Motor neuron (in vitro differentiated cells): ENCODE measurements at regions not wholly inside any gene's neighbourhood (a gene's known extent, or its start where the extent isn't known, plus 50 kb on each side); places are given as distances from the start of the nearest gene placed in this dataset.
A peak's percentile ranks its signal among the peaks of the same experiment; 100 is the strongest.
"Not testable (repeated sequence)": the region's sequence is repeated elsewhere in the genome, so short reads cannot be mapped to it uniquely, and the experiment has no call there.

Experiments used
- ATAC-seq, 8 experiments: fragments of 200-7000 bp; cut with Tn5 transposase; replicated peaks in 6 of 8; 2 replicates each; pipeline ENCODE4 v1.8.0; 2021; ENCODE audit warnings: mild to moderate bottlenecking in 8 of 8, moderate library complexity in 8 of 8
- H3K27ac ChIP-seq, 2 donors: fragments of 250-450 bp; sonication (Bioruptor Pico); 2 replicates each; pipeline ENCODE4 v1.9.0; 2021; ENCODE audit warnings: antibody characterized with exemption in 2 of 2, mild to moderate bottlenecking in 2 of 2, moderate library complexity in 1 of 2
- H3K4me1 ChIP-seq, 2 donors: fragments of 250-450 bp; sonication (Bioruptor Pico); replicated peaks in 1 of 2; 2 replicates each; pipeline ENCODE4 v1.6.1; 2021; ENCODE audit warnings: antibody characterized with exemption in 2 of 2, mild to moderate bottlenecking in 2 of 2, moderate library complexity in 1 of 2
- H3K4me3 ChIP-seq, 5 donors: fragments of 250-450 bp; sonication (Bioruptor Pico); 2 replicates each; pipeline ENCODE4 v1.9.0; 2021; ENCODE audit warnings: antibody characterized with exemption in 5 of 5, mild to moderate bottlenecking in 5 of 5, moderate library complexity in 4 of 5
- WGBS, 10 experiments: fragments of 450-650 bp; shearing (Covaris generic); methylation state at CpG; one replicate each; pipeline ENCODE4 v1.0.0; 2022; 5-methylcytosine and 5-hydroxymethylcytosine counted together
- in situ Hi-C, 9 experiments: fragments of 400-800 bp; cut with MboI; loops; one replicate each; pipeline ENCODE4 v1.15.0; 2021; ENCODE audit warnings: low sequenced_read_pairs in 9 of 9, low pct_unique_long_range_greater_than_20kb in 2 of 9; ENCODE audit not compliant: unreplicated experiment in 9 of 9

- in situ Hi-C loops = no loop called here
- no peak overlapping the region for H3K27ac ChIP-seq
- 52 to 100% (median 91%) methylated on average over 1 to 4 of the region's 4 CpGs; no CpG with 5 or more reads in 2 of the 10 experiments for WGBS, 10 experiments
- ATAC-seq = peak in 1 of 8 experiments; percentile 64
- H3K4me3 ChIP-seq = no peak overlapping the region
- H3K4me1 ChIP-seq = no peaks in the 10 kb centered on the region
Measured at GRCh38 chr13:38121267-38121666, 228.4 kb upstream of the UFM1 start.

GRCh38 chr13:38103851-38104250 is 234.3 kb upstream of the TRPC4 start:
- in situ Hi-C loops = no loop called here
- H3K4me1 ChIP-seq = no peaks in the 10 kb centered on the region
- no peak overlapping the region for H3K27ac ChIP-seq
- ATAC-seq = no peak
- no peak overlapping the region for H3K4me3 ChIP-seq

GRCh38 chr13:38099751-38100150 is 230.2 kb upstream of the TRPC4 start:
- no peak for ATAC-seq
- in situ Hi-C loops = loop anchor here in 1 of 9 experiments (25.0 kb wide), 1 partner anchor 438 kb away; no protein-coding TSS in a partner anchor
- H3K4me1 ChIP-seq = no peaks in the 10 kb centered on the region
- no peak overlapping the region for H3K27ac ChIP-seq
- no peak overlapping the region for H3K4me3 ChIP-seq

- no peak for ATAC-seq
- H3K4me3 ChIP-seq = no peak overlapping the region
- H3K27ac ChIP-seq = no peak overlapping the region
- in situ Hi-C loops = loop anchor here in 1 of 9 experiments (25.0 kb wide), 1 partner anchor 444 kb away; no protein-coding TSS in a partner anchor
- WGBS, 10 experiments = 30 to 100% (median 84%) methylated on average over 1 to 4 of the region's 4 CpGs; no CpG with 5 or more reads in 2 of the 10 experiments
- no peaks in the 10 kb centered on the region for H3K4me1 ChIP-seq
Measured at GRCh38 chr13:38093425-38093824, 223.9 kb upstream of the TRPC4 start.

- H3K4me3 ChIP-seq = no peak overlapping the region
- no peak overlapping the region for H3K27ac ChIP-seq
- in situ Hi-C loops = loop anchor here in 1 of 9 experiments (25.0 kb wide), 1 partner anchor 446 kb away; no protein-coding TSS in a partner anchor
- H3K4me1 ChIP-seq = no peaks in the 10 kb centered on the region
- 0 to 50% (median 17%) methylated on average over 1 to 2 of the region's 2 CpGs; no CpG with 5 or more reads in 3 of the 10 experiments for WGBS, 10 experiments
- peak in 4 of 8 experiments; percentile 36 to 65 (median 48) for ATAC-seq
Measured at GRCh38 chr13:38090913-38091312, 221.3 kb upstream of the TRPC4 start.

- Histone ChIP-seq H3K27ac (no peak overlapping the region), H3K4me3 (no peak overlapping the region), H3K4me1 (no peaks in the 10 kb centered on the region)
- 73% methylated on average over 3 of the region's 4 CpGs; no CpG with 5 or more reads in 9 of the 10 experiments for WGBS, 10 experiments
- in situ Hi-C loops = loop anchor here in 1 of 9 experiments (25.0 kb wide), 1 partner anchor 451 kb away; no protein-coding TSS in a partner anchor
- ATAC-seq = no peak
Measured at GRCh38 chr13:38086721-38087120, 217.1 kb upstream of the TRPC4 start.

- ATAC-seq = no peak
- in situ Hi-C loops = loop anchor here in 1 of 9 experiments (25.0 kb wide), 1 partner anchor 451 kb away; no protein-coding TSS in a partner anchor
- WGBS, 10 experiments = 79 to 100% (median 100%) methylated on average over 1 to 3 of the region's 3 CpGs; no CpG with 5 or more reads in 5 of the 10 experiments
- Histone ChIP-seq H3K4me3 (no peak overlapping the region), H3K27ac (no peak overlapping the region), H3K4me1 (no peaks in the 10 kb centered on the region)
Measured at GRCh38 chr13:38086013-38086412, 216.4 kb upstream of the TRPC4 start.

DNA sequence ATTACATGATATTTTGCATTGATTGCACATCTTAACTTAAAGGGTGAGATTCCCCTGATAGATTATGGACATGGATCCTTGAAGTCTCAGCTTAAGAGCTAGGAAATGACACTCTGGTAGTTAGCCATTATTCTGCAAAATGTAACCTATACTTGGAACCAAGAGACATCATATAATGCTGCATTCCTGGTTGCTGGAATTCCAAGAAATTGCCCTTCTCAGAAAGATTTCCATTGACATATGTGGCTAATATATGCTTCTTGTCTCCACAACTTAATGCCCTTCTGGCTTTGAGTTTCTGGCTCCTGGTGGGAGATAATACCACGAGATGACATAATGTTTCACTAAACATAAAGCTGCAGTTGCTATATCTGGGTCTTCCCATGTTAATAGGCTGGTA is 204.4 kb upstream of the TRPC4 start:
- H3K27ac ChIP-seq = no peak overlapping the region
- no peaks in the 10 kb centered on the region for H3K4me1 ChIP-seq
- 60 to 91% (median 75%) methylated on average over 1 of the region's 1 CpG; no CpG with 5 or more reads in 5 of the 10 experiments for WGBS, 10 experiments
- H3K4me3 ChIP-seq = no peak overlapping the region
- in situ Hi-C loops = no loop called here
- ATAC-seq = no peak

DNA sequence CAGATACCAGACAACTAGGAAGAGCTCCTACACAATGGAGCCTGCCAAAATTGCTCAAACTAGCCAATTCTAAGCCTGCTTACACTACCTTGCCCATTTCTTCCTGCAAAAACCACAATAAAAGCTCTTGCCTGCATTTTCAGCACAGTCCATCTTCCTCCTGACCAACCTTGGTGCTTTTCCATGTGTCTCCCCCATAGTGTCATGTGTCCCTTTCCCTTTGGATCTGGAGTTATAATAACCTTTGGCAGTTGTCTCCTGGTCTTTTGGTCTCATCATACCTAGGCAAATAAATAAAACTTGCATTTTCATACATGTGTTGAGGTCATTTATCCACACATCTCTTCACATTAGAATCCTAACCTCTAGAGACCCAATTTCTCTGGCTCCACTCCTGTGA is 203.1 kb upstream of the TRPC4 start:
- H3K4me1 ChIP-seq = no peaks in the 10 kb centered on the region
- ATAC-seq = no peak
- in situ Hi-C loops = no loop called here
- H3K4me3 ChIP-seq = no peak overlapping the region
- H3K27ac ChIP-seq = no peak overlapping the region

GRCh38 chr13:38071340-38071739 is 201.8 kb upstream of the TRPC4 start:
- H3K4me1 ChIP-seq, H3K27ac ChIP-seq, H3K4me3 ChIP-seq, in situ Hi-C loops, ATAC-seq: not testable (repeated sequence)
- WGBS, 10 experiments = 37 to 100% (median 88%) methylated on average over 2 to 5 of the region's 5 CpGs; no CpG with 5 or more reads in 2 of the 10 experiments

DNA sequence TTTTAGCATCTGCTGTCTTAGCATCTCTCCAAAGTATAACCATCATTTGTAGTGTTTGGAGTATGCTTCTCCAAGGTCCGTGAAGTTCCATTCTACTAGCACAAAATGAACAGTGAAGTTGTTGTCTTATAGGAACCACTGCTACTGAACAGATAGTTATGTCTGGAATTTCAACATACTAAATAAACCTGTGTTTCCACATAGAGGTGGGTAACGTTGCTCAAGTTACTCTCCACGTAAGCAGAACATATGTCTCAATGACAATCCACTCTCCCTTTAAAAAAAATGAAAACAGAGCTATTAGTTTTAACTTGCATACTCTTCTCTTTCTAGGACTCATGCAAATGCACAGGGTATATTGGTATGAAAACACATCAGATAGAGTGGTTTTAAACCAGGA is 184.3 kb upstream of the TRPC4 start:
- no peak for ATAC-seq
- 42 to 100% (median 86%) methylated on average over 1 to 3 of the region's 3 CpGs; no CpG with 5 or more reads in 3 of the 10 experiments for WGBS, 10 experiments
- Histone ChIP-seq H3K27ac (no peak overlapping the region), H3K4me1 (no peaks in the 10 kb centered on the region), H3K4me3 (no peak overlapping the region)
- in situ Hi-C loops = no loop called here

DNA sequence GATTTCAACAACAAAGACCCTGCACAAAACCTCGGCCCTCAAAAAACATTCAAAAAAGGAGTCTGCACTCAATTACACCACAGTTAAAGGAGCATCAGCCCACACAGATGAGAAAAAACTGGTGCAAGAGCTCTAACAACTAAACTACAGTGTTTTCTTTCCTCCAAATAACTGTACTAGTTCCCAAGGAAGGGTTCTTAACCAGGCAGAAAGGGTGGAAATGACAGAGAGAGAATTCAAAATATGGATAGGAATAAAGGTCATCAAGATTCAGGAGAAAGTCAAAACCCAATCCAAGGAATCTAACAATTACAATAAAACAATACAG is 176.4 kb upstream of the TRPC4 start:
- Histone ChIP-seq H3K4me1 (no peaks in the 10 kb centered on the region), H3K27ac (no peak overlapping the region), H3K4me3 (no peak overlapping the region)
- in situ Hi-C loops = loop anchor here in 2 of 9 experiments (25.0 kb wide), 2 partner anchors 159 to 409 kb away; no protein-coding TSS in a partner anchor
- 0 to 63% (median 14%) methylated on average over 1 of the region's 1 CpG; no CpG with 5 or more reads in 4 of the 10 experiments for WGBS, 10 experiments
- ATAC-seq = no peak

- 0 to 60% (median 44%) methylated on average over 1 to 5 of the region's 8 CpGs; no CpG with 5 or more reads in 3 of the 10 experiments for WGBS, 10 experiments
- no peak overlapping the region for H3K27ac ChIP-seq
- no peak overlapping the region for H3K4me3 ChIP-seq
- ATAC-seq = peak in 3 of 8 experiments; percentile 67 to 91 (median 79)
- in situ Hi-C loops = loop anchor here in 2 of 9 experiments (25.0 kb wide), 2 partner anchors 158 to 408 kb away; no protein-coding TSS in a partner anchor
- no peaks in the 10 kb centered on the region for H3K4me1 ChIP-seq
Measured at GRCh38 chr13:38045278-38046048, 175.9 kb upstream of the TRPC4 start.
